SK-N-SH (cell line): ENCODE measurements at regions not wholly inside any gene's neighbourhood (a gene's known extent, or its start where the extent isn't known, plus 50 kb on each side); places are given as distances from the start of the nearest gene placed in this dataset.

Experiments used
- CTCF ChIA-PET: fragments of 300-600, 350-600 bp; formaldehyde crosslinking; extraction: SDS; loops from one replicate; lab custom pipeline; 2021; lab: Yijun Ruan, JAX
- POLR2A ChIA-PET: fragments of 350-600 bp; sonication (Branson Sonifier 250); formaldehyde crosslinking; extraction: SDS; loops from one replicate; lab custom pipeline; 2020; ENCODE audit warnings: antibody characterized with exemption, inconsistent platforms; lab: Yijun Ruan, JAX
- DNase-seq: peaks from one replicate; pipeline ENCODE4 v3.0.0; 2012
- H2AFZ ChIP-seq: fragments of 200-600 bp; sonication (generic); 2 replicates; pipeline ENCODE4 v1.8.1; 2016; ENCODE audit warnings: antibody characterized with exemption, mild to moderate bottlenecking, low read depth
- H3F3A ChIP-seq: fragments of 200-600 bp; sonication (generic); replicated peaks from 2 replicates; pipeline ENCODE3; 2016; ENCODE audit warnings: antibody characterized with exemption, mild to moderate bottlenecking; ENCODE audit not compliant: insufficient read depth
- H3K27ac ChIP-seq, 2 experiments: fragments of 200-500 bp in 1 of 2; fragments of 200-600 bp in 1 of 2; sonication (Bioruptor generic) in 1 of 2; sonication (generic), shearing (Covaris generic) in 1 of 2; 2 replicates each; pipeline versions ENCODE4 v1.5.1 to v1.6.1; 2014 to 2016; ENCODE audit warnings: low read depth in 2 of 2, inconsistent platforms in 1 of 2, low read length in 1 of 2, mild to moderate bottlenecking in 1 of 2, mixed read lengths in 1 of 2
- H3K27me3 ChIP-seq: fragments of 200-600 bp; sonication (generic), shearing (Covaris generic); 2 replicates; pipeline ENCODE4 v1.6.1; 2016; ENCODE audit warnings: mixed run types; ENCODE audit not compliant: insufficient read depth
- H3K36me3 ChIP-seq, 2 experiments: fragments of 200-500 bp in 1 of 2; fragments of 200-600 bp in 1 of 2; sonication (Bioruptor generic) in 1 of 2; sonication (generic) in 1 of 2; replicated peaks in 1 of 2; 2 replicates each; pipeline versions ENCODE3 to v1.5.1; 2014 to 2016; ENCODE audit warnings: low read length in 1 of 2, mild to moderate bottlenecking in 1 of 2; ENCODE audit not compliant: insufficient read depth in 2 of 2, control insufficient read depth in 1 of 2
- H3K4me1 ChIP-seq, 2 experiments: fragments of 200-500 bp in 1 of 2; fragments of 200-600 bp in 1 of 2; sonication (Bioruptor generic) in 1 of 2; sonication (generic), shearing (Covaris generic) in 1 of 2; 2 replicates each; pipeline versions ENCODE4 v1.5.1 to v1.6.1; 2014 to 2016; ENCODE audit warnings: low read depth in 1 of 2, low read length in 1 of 2, mixed run types in 1 of 2; ENCODE audit not compliant: insufficient read depth in 2 of 2, control insufficient read depth in 1 of 2
- H3K4me2 ChIP-seq: fragments of 200-600 bp; sonication (generic), shearing (Covaris generic); 2 replicates; pipeline ENCODE4 v1.6.1; 2017; ENCODE audit warnings: mixed run types
- H3K4me3 ChIP-seq, 2 experiments: fragments of 200-500 bp in 1 of 2; fragments of 200-600 bp in 1 of 2; sonication (Bioruptor generic) in 1 of 2; sonication (generic), shearing (Covaris generic) in 1 of 2; 2 replicates each; pipeline versions ENCODE4 v1.5.1 to v1.8.1; 2014 to 2016; ENCODE audit warnings: low read depth in 2 of 2, inconsistent platforms in 1 of 2, low read length in 1 of 2, mild to moderate bottlenecking in 1 of 2, mixed read lengths in 1 of 2, moderate library complexity in 1 of 2
- H3K79me2 ChIP-seq: fragments of 200-600 bp; sonication (generic); 2 replicates; pipeline ENCODE4 v1.8.1; 2017; ENCODE audit warnings: mild to moderate bottlenecking; ENCODE audit not compliant: insufficient read depth
- H3K9ac ChIP-seq: fragments of 200-600 bp; sonication (generic); 2 replicates; pipeline ENCODE4 v1.6.1; 2017; ENCODE audit warnings: mixed run types
- H3K9me2 ChIP-seq: fragments of 200-600 bp; sonication (generic); 2 replicates; pipeline ENCODE4 v1.6.1; 2017; ENCODE audit warnings: mixed run types
- H3K9me3 ChIP-seq: fragments of 200-600 bp; sonication (generic); 2 replicates; pipeline ENCODE4 v1.6.1; 2017; ENCODE audit warnings: mixed run types, mild to moderate bottlenecking, moderate library complexity
- H4K20me1 ChIP-seq: fragments of 200-600 bp; sonication (generic); 2 replicates; pipeline ENCODE4 v1.6.1; 2017; ENCODE audit warnings: mild to moderate bottlenecking, mixed run types; ENCODE audit not compliant: insufficient read depth
- CHD2 ChIP-seq: fragments of 150-350 bp; IDR thresholded peaks from 2 replicates; pipeline ENCODE4 v1.6.1; 2018; ENCODE audit warnings: low read length; ENCODE audit not compliant: partially characterized antibody
- EP300 ChIP-seq, 2 experiments: IDR thresholded peaks; 2 replicates each; pipeline versions ENCODE4 v1.4.0 to v1.6.1; 2012; ENCODE audit warnings: borderline replicate concordance in 1 of 2, low read depth in 1 of 2, low read length in 1 of 2
- FOSL2 ChIP-seq: IDR thresholded peaks from 2 replicates; pipeline ENCODE4 v1.4.0; 2012; ENCODE audit warnings: low read depth, mild to moderate bottlenecking, moderate library complexity, borderline replicate concordance
- FOXJ3 ChIP-seq: sonication (generic); formaldehyde crosslinking; IDR thresholded peaks from 2 replicates; pipeline ENCODE4 v1.5.1; 2020; ENCODE audit warnings: mild to moderate bottlenecking, missing genetic modification reagents
- FOXM1 ChIP-seq: IDR thresholded peaks from 2 replicates; pipeline ENCODE4 v1.4.0; 2012; ENCODE audit warnings: low read depth, mild to moderate bottlenecking
- GABPA ChIP-seq: IDR thresholded peaks from 2 replicates; pipeline ENCODE4 v1.4.0; 2012; ENCODE audit warnings: low read depth, mild to moderate bottlenecking
- MXI1 ChIP-seq: IDR thresholded peaks from 2 replicates; pipeline ENCODE4 v1.6.1; 2012; ENCODE audit warnings: mild to moderate bottlenecking, low read depth, low read length, improper control_type of control experiment
- NFIC ChIP-seq: IDR thresholded peaks from 2 replicates; pipeline ENCODE4 v1.4.0; 2012; ENCODE audit warnings: borderline replicate concordance
- NRF1 ChIP-seq: IDR thresholded peaks from 2 replicates; pipeline ENCODE4 v1.6.1; 2012; ENCODE audit warnings: low read depth, mild to moderate bottlenecking, low read length
- RCOR1 ChIP-seq: fragments of 150-350 bp; IDR thresholded peaks from 2 replicates; pipeline ENCODE4 v1.6.1; 2017; ENCODE audit warnings: antibody characterized with exemption, low read length
- RXRA ChIP-seq: IDR thresholded peaks from 2 replicates; pipeline ENCODE4 v1.4.0; 2012; ENCODE audit warnings: low read depth, mild to moderate bottlenecking, borderline replicate concordance
- SIN3A ChIP-seq: IDR thresholded peaks from 2 replicates; pipeline ENCODE4 v1.6.1; 2012; ENCODE audit warnings: low read depth, mild to moderate bottlenecking, low read length, moderate library complexity, borderline replicate concordance
- TAF1 ChIP-seq: IDR thresholded peaks from 2 replicates; pipeline ENCODE4 v1.6.1; 2012; ENCODE audit warnings: low read depth, mild to moderate bottlenecking, low read length, moderate library complexity, borderline replicate concordance
- TEAD4 ChIP-seq: IDR thresholded peaks from 2 replicates; pipeline ENCODE4 v1.4.0; 2012; ENCODE audit warnings: mild to moderate bottlenecking, borderline replicate concordance; ENCODE audit not compliant: insufficient read depth
- YY1 ChIP-seq: IDR thresholded peaks from 2 replicates; pipeline ENCODE4 v1.4.0; 2012; ENCODE audit warnings: low read depth, mild to moderate bottlenecking
- WGBS: methylation state at CpG from one replicate; pipeline ENCODE4 v1.1.6; 2017; ENCODE audit warnings: low lambda C conversion rate; 5-methylcytosine and 5-hydroxymethylcytosine counted together
- TF ChIP-seq, protein P1 (sequence below): IDR thresholded peaks from 2 replicates; pipeline ENCODE4 v1.6.1; 2012; ENCODE audit warnings: mild to moderate bottlenecking, low read depth, low read length, moderate library complexity
- TF ChIP-seq, protein P2 (sequence below): IDR thresholded peaks from 2 replicates; pipeline ENCODE4 v1.4.0; 2012; ENCODE audit warnings: low read depth
- TF ChIP-seq, protein P3 (sequence below): IDR thresholded peaks from 2 replicates; pipeline ENCODE4 v1.4.0; 2012; ENCODE audit warnings: low read depth, borderline replicate concordance

DNA sequence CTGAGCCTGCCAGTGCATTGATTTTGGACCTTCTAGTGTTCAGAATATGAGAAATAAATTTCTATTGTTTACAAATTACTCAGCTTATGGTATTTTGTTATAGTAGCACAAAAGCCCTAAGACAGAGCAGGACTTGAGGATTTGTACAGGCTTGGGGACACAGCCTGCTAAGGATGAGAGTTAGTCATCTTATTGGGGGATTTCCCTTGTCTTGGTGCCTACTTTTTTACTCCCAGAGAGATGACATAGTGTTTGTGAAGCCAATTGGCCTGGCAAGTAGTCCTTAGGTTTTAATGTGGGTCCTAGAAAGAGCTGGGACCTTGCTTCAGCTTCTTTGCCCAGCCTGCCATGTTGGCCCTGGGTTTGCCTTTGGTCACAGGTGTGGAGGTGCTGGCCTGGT lies 364.0 kb downstream of the REEP3 start:
- Histone ChIP-seq H3K9me2 (no peaks in the 10 kb centered on the region), H3K27ac (no peak overlapping the region), H3K9ac (no peak overlapping the region), H2AFZ (no peak overlapping the region), H3K79me2 (no peaks in the 10 kb centered on the region), H3K36me3 (no peaks in the 10 kb centered on the region), H3K4me1 (no peaks in the 10 kb centered on the region), H3K4me3 (no peak overlapping the region), H3K27me3 (no peaks in the 10 kb centered on the region), H3K4me2 (no peak overlapping the region), H3K9me3 (no peaks in the 10 kb centered on the region), H4K20me1 (no peaks in the 10 kb centered on the region), H3F3A (no peaks in the 10 kb centered on the region)
- ChIA-PET POLR2A (no interaction called here), CTCF (interaction anchor here (1.8 kb wide), 1 partner anchor 18 kb away, joined by 8 read pairs; no protein-coding TSS in a partner anchor)
- TF ChIP-seq, protein P1, sequence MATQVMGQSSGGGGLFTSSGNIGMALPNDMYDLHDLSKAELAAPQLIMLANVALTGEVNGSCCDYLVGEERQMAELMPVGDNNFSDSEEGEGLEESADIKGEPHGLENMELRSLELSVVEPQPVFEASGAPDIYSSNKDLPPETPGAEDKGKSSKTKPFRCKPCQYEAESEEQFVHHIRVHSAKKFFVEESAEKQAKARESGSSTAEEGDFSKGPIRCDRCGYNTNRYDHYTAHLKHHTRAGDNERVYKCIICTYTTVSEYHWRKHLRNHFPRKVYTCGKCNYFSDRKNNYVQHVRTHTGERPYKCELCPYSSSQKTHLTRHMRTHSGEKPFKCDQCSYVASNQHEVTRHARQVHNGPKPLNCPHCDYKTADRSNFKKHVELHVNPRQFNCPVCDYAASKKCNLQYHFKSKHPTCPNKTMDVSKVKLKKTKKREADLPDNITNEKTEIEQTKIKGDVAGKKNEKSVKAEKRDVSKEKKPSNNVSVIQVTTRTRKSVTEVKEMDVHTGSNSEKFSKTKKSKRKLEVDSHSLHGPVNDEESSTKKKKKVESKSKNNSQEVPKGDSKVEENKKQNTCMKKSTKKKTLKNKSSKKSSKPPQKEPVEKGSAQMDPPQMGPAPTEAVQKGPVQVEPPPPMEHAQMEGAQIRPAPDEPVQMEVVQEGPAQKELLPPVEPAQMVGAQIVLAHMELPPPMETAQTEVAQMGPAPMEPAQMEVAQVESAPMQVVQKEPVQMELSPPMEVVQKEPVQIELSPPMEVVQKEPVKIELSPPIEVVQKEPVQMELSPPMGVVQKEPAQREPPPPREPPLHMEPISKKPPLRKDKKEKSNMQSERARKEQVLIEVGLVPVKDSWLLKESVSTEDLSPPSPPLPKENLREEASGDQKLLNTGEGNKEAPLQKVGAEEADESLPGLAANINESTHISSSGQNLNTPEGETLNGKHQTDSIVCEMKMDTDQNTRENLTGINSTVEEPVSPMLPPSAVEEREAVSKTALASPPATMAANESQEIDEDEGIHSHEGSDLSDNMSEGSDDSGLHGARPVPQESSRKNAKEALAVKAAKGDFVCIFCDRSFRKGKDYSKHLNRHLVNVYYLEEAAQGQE = no peak
- TF ChIP-seq RXRA (no peak), CHD2 (no peak), GABPA (no peak)
- TF ChIP-seq, protein P2, sequence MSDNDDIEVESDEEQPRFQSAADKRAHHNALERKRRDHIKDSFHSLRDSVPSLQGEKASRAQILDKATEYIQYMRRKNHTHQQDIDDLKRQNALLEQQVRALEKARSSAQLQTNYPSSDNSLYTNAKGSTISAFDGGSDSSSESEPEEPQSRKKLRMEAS = no peak
- TF ChIP-seq, protein P3, sequence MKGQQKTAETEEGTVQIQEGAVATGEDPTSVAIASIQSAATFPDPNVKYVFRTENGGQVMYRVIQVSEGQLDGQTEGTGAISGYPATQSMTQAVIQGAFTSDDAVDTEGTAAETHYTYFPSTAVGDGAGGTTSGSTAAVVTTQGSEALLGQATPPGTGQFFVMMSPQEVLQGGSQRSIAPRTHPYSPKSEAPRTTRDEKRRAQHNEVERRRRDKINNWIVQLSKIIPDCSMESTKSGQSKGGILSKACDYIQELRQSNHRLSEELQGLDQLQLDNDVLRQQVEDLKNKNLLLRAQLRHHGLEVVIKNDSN = no peak
- no peak for DNase-seq

DNA sequence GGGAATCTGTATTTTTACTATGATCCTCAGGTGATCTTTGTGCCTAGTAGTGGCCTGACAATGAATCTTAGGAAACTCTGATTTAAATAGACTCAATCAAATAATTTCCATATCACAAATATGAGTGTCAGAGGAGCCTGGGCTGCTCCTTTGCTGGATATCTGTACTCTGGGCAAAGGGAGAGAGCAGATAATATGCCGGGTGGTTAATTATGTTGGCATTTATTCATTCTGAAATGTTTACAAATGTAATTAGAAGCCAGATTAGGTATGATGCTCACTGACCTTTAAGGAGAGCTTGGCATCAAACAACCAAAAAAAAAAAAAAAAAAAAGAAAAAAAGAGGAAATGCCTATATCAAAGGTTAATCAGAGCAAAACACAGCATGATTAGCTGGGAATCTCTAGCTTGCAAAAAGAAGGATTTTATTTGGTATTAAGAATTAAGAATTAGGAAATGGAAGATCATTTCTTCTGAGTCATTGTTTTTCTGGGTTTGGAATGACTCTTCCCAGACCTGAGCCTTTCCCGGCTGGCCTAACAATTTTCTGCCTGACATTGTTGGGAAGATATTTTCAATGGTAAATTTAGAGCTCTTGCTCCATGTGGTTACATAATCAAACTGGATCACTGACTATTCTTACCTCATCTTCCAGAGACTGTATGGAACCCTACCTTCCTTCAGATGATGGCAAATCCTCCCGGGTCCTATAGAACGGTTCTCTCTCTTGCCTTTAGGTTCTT lies 365.3 kb downstream of the REEP3 start:
- H3K27ac ChIP-seq = no peak overlapping the region
- H3K9me2 ChIP-seq = no peaks in the 10 kb centered on the region
- H3K9ac ChIP-seq = no peak overlapping the region
- no peak overlapping the region for H3K4me2 ChIP-seq
- no peak for DNase-seq
- no peak overlapping the region for H3K4me3 ChIP-seq
- no peaks in the 10 kb centered on the region for H3K9me3 ChIP-seq
- no peak overlapping the region for H2AFZ ChIP-seq
- H3K36me3 ChIP-seq = no peaks in the 10 kb centered on the region
- ChIA-PET CTCF (interaction anchor here (0.9 to 1.9 kb wide), 4 partner anchors 14 to 91 kb away, joined by 4 to 12 read pairs (median 8); no protein-coding TSS in a partner anchor), POLR2A (no interaction called here)
- H4K20me1 ChIP-seq = no peaks in the 10 kb centered on the region
- no peak for TF ChIP-seq MXI1
- TF ChIP-seq FOSL2 = no peak
- TF ChIP-seq TAF1 = no peak
- no peak for TF ChIP-seq NFIC
- no peak for TF ChIP-seq NRF1
- TF ChIP-seq FOXM1 = no peak
- TF ChIP-seq, protein P2 = no peak
- TF ChIP-seq RCOR1 = no peak
- no peak for TF ChIP-seq EP300 (IDR thresholded peaks at IDR 0.05; ENCODE audit: borderline replicate concordance in 1 of 2, low read depth in 1 of 2, low read length in 1 of 2)
- TF ChIP-seq YY1 = no peak
- TF ChIP-seq GABPA = no peak
- TF ChIP-seq TEAD4 = no peak
- TF ChIP-seq SIN3A = no peak
- TF ChIP-seq FOXJ3 = no peak
- H3K79me2 ChIP-seq = no peaks in the 10 kb centered on the region
- no peaks in the 10 kb centered on the region for H3F3A ChIP-seq
- 62% methylated on average over 4 of the region's 4 CpGs for whole genome bisulfite sequencing
- H3K4me1 ChIP-seq = no peaks in the 10 kb centered on the region
- no peaks in the 10 kb centered on the region for H3K27me3 ChIP-seq
